HG02678 (cell line): ENCODE measurements at regions not wholly inside any gene's neighbourhood (a gene's known extent, or its start where the extent isn't known, plus 50 kb on each side); places are given as distances from the start of the nearest gene placed in this dataset.
A peak's percentile ranks its signal among the peaks of the same experiment; 100 is the strongest.

Experiments
- ATAC-seq: cut with Tn5 transposase; IDR thresholded peaks from one replicate; pipeline ENCODE4 v1.9.1; 2021; ENCODE audit warnings: mild to moderate bottlenecking, moderate library complexity; ENCODE audit not compliant: unreplicated experiment

GRCh38 chr11:18878211-18878610, 61.0 kb downstream of the MRGPRX1 start:
- no peak for ATAC-seq

- no peak for ATAC-seq
Observed at GRCh38 chr11:18865951-18866350, 73.3 kb downstream of the MRGPRX1 start.

- no peak for ATAC-seq
Observed at GRCh38 chr11:18865261-18865660, 73.7 kb upstream of the PTPN5 start.

- ATAC-seq: peak; percentile 73
Observed at GRCh38 chr11:18853086-18853720, 61.6 kb upstream of the PTPN5 start.

- ATAC-seq: no peak
Observed at GRCh38 chr11:18849406-18849805, 57.8 kb upstream of the PTPN5 start.

GRCh38 chr11:18844753-18845367, 53.3 kb upstream of the PTPN5 start:
- ATAC-seq: no peak
